Upper lobe of left lung (tissue), 4 donors: ENCODE measurements at regions not wholly inside any gene's neighbourhood (a gene's known extent, or its start where the extent isn't known, plus 50 kb on each side); places are given as distances from the start of the nearest gene placed in this dataset.

Source experiments
- EP300 ChIP-seq, 4 donors: sonication (generic); formaldehyde crosslinking; IDR thresholded peaks; one replicate each; pipeline ENCODE4 v1.5.1; 2017; ENCODE audit warnings: antibody characterized with exemption in 4 of 4, control low read depth in 2 of 4
- POLR2A ChIP-seq, 4 donors: fragments of 450-650 bp; IDR thresholded peaks; one replicate each; pipeline ENCODE4 v1.5.1; 2016 to 2017; ENCODE audit warnings: antibody characterized with exemption in 4 of 4, mild to moderate bottlenecking in 2 of 4
- POLR2AphosphoS5 ChIP-seq, 2 donors: sonication (generic); formaldehyde crosslinking; IDR thresholded peaks; one replicate each; pipeline ENCODE4 v1.5.1; 2017; ENCODE audit warnings: antibody characterized with exemption in 2 of 2
- TF ChIP-seq, protein P1 (sequence below), 6 experiments: fragments of 450-650 bp in 4 of 6; fragments of 200-600 bp in 2 of 6; sonication (generic) in 2 of 6; IDR thresholded peaks; one replicate each; pipeline ENCODE4 v1.5.1; 2016 to 2019; ENCODE audit warnings: antibody characterized with exemption in 6 of 6

DNA sequence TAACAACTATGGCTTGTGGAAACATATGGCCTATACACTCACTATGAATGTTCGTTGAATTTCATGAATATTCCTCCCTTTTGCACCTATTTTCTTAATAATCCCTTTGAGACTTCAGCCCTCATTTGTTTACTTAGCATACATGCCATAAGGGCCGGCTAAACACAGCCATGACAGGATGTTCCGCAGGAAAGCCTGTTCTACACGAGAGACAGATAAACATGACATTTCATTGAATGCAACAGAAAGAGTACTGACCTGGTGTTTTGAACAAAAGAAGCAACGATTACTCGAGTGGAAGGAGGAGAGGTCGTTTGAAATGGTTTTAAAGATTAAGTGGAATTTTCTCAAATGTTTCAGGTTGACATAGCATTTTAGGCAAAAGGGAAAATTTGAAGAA lies 459.5 kb upstream of the CXADR start:
- TF ChIP-seq, protein P1, sequence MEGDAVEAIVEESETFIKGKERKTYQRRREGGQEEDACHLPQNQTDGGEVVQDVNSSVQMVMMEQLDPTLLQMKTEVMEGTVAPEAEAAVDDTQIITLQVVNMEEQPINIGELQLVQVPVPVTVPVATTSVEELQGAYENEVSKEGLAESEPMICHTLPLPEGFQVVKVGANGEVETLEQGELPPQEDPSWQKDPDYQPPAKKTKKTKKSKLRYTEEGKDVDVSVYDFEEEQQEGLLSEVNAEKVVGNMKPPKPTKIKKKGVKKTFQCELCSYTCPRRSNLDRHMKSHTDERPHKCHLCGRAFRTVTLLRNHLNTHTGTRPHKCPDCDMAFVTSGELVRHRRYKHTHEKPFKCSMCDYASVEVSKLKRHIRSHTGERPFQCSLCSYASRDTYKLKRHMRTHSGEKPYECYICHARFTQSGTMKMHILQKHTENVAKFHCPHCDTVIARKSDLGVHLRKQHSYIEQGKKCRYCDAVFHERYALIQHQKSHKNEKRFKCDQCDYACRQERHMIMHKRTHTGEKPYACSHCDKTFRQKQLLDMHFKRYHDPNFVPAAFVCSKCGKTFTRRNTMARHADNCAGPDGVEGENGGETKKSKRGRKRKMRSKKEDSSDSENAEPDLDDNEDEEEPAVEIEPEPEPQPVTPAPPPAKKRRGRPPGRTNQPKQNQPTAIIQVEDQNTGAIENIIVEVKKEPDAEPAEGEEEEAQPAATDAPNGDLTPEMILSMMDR (IDR thresholded peaks at IDR 0.05), result no peak
- TF ChIP-seq POLR2A (IDR thresholded peaks at IDR 0.05), result no peak
- no peak for TF ChIP-seq POLR2AphosphoS5 (IDR thresholded peaks at IDR 0.05)
- no peak for TF ChIP-seq EP300 (IDR thresholded peaks at IDR 0.05)
